ENCODE measurements at regions not wholly inside any gene's neighbourhood (a gene's known extent, or its start where the extent isn't known, plus 50 kb on each side); places are given as distances from the start of the nearest gene placed in this dataset.

DNA sequence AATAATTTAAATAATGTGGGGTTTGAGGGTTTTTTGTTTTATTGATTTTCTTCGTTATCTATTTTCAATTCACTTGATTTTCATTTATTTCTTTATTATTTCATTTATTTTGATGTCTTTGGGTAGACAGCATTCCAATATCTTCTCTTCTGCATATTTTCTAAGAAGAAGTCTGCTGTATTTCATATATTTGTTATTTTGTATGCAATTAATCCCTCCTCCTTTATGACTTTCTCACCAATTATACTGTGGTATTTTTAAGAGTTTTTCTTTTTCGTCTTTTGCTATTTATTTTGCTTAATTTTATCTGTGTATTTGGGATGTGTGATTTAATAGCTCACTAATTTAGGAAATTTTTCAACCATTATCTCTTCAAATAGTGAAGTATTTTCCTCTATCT, 1444.4 kb upstream of the MIR17HG start:
- no peak for DNase-seq (ENCODE audit: low spot score)

DNA sequence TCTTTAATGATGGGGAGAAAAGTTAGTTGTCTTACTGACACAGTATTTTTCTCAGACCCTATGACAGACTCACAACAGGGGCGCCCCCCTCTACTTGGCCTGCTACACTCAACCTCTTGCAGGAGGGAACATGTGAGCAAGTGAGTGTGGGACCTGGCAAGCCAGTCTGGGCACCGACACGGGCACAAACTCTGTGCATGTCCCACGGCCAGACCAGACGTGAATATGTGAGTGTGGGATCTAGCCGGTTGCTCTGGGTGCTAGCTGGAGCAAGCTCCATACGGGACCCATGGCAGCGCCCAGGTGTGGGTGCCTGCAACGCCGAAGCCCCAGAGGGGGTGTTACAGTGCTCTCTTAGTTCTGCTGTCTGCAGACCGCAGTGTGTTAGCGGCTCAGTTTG, 1437.3 kb upstream of the MIR17HG start:
- DNase-seq (ENCODE audit: low spot score) = no peak

GRCh38 chr13:89916551-89916950, 1430.9 kb upstream of the MIR17HG start:
- DNase-seq (ENCODE audit: low spot score) = no peak

GRCh38 chr13:89920461-89920860, 1427.0 kb upstream of the MIR17HG start:
- no peak for DNase-seq (ENCODE audit: low spot score)

- no peak for DNase-seq (ENCODE audit: low spot score)
Measured at GRCh38 chr13:89923052-89923451, 1424.4 kb upstream of the MIR17HG start.

DNA sequence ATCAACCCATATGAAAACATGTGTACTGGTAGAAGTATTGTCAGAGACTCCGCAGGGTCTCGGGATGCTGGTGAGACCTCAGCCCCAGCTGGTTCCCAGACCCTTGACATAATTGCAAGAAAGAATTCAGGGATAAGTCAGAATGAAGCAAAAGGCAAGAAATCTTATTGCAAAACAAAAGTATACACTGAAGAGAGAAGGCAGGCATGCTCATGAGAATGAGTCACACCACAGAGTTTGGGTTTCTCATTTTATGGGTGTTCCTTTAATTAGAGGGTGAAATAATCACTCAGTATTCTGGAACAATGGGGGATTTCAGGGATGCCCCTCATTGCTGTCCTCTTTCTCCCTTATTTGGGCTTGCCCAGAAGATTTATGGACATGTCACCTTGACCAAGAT, 1423.8 kb upstream of the MIR17HG start:
- no peak for DNase-seq (ENCODE audit: low spot score)

- no peak for DNase-seq (ENCODE audit: low spot score)
Measured at GRCh38 chr13:89925107-89925506, 1422.4 kb upstream of the MIR17HG start.

- DNase-seq (ENCODE audit: low spot score) = no peak
Measured at GRCh38 chr13:89930861-89931260, 1416.6 kb upstream of the MIR17HG start.

DNA sequence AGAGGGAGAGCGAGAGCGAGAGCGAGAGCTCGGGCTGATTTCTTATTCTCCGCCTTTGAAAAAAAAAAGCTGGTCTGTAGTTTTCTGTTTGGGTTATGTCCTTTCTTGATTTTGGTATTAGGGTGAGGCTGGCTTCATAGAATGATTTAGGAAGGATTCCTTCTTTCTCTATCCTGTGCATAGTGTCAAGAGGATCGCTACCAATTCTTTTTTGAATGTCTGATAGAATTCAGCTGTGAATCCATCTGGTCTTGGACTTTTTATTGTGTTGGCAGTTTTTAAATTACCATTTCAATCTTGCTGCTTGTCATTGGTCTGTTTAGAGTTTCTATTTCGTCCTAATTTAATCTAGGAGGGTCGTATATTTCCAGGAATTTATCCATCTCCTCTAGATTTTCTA, 1414.6 kb upstream of the MIR17HG start:
- DNase-seq (ENCODE audit: low spot score) = no peak

DNA sequence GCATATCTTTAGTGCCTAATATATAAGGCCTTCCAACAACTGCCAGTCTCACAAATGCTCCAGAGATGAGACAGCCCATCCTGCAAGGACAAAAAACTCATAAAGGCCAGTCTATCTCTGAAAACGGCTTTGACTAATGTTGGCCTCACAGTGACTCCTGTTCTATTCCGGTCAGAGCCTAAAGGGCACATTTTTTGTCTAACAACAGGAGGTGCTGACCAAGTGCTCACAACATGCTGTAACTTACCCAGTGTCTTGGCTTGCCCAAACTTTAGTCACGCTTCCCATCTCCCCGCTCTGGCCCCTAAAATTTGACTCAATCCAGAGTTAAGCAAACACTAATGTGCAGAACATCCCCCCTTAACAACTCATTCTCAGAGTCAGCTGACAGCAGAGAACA, 1411.2 kb upstream of the MIR17HG start:
- no peak for DNase-seq (ENCODE audit: low spot score)

DNA sequence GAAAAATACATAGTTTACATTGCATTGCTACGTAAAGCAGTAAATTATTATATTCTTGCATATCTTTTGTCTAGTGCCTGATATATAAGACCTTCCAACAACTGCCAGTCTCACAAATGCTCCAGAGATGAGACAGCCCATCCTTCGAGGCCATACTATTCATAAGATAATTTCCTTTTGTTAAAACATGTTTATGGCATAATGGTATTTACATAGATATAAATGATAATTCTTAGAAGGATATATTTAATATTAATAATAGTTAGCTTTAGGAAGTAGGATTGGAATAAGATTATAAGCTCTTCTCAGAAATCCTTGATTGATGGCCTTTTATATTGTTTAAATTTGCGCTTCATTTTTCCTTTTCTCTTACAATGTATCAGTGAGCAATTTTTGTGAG, 1410.1 kb upstream of the MIR17HG start:
- no peak for DNase-seq (ENCODE audit: low spot score)

DNA sequence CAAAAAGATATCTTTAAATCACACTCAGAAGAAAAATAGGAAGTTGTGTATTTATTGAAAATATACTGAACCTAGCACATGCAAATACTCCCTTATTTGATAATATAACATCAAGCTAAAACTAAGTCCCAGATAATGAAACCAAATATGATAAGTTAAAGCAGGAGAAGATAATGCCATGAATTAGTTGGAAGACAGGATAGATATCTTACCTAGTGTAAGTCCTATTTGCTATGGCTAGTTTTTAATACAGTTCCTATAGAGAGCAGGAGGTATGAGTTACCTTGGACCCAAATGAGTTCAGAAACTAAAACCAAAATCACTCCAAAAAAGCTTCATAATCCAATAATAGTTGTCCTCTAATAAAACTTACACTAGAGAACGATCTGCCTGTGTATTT, 1407.1 kb upstream of the MIR17HG start:
- no peak for DNase-seq (ENCODE audit: low spot score)

- DNase-seq (ENCODE audit: low spot score) = no peak
Measured at GRCh38 chr13:89943139-89943538, 1404.3 kb upstream of the MIR17HG start.

- DNase-seq (ENCODE audit: low spot score) = no peak
Measured at GRCh38 chr13:89950225-89950624, 1397.3 kb upstream of the MIR17HG start.

GRCh38 chr13:89951341-89951740, 1396.1 kb upstream of the MIR17HG start:
- DNase-seq (ENCODE audit: low spot score) = no peak

DNA sequence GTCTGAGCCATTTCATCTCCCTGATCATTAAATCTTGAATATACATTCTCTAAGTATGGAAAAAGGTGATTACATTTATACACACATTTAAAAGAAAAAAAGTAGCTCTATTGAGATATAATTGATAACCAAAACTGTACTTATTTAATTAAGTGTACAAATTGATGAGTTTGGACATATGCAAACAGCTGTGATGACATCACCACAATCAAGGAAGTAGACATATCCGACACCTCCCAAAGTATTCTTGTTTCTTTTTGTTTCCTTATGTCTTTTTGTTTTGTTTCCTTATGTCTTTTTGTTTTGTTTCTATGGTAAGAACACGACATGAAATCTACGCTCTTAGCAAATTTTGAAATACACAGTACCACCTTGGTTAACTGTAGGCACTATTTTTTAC, 1393.9 kb upstream of the MIR17HG start:
- DNase-seq (ENCODE audit: low spot score) = no peak

DNA sequence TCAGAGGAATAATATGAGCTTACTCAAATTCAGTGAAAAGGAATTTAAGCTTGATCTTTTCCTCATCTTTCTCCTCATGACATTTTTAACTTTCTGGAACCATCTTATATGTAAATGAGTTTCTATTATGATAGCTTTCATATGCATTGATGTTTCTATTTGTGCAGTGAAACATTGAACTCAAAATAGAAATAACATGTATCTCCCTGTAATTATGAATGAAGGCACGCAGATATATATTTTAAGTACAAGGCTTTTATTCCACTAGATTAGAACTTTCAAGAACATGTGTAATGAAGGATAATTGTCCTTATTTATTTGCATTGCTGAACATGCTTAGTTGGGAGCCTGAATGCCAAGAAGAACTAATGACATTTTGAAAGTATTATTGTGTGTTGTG, 1391.7 kb upstream of the MIR17HG start:
- no peak for DNase-seq (ENCODE audit: low spot score)

GRCh38 chr13:89959074-89959473, 1388.4 kb upstream of the MIR17HG start:
- DNase-seq (ENCODE audit: low spot score) = no peak

GRCh38 chr13:89965252-89965651, 1382.2 kb upstream of the MIR17HG start:
- DNase-seq (ENCODE audit: low spot score) = no peak

DNA sequence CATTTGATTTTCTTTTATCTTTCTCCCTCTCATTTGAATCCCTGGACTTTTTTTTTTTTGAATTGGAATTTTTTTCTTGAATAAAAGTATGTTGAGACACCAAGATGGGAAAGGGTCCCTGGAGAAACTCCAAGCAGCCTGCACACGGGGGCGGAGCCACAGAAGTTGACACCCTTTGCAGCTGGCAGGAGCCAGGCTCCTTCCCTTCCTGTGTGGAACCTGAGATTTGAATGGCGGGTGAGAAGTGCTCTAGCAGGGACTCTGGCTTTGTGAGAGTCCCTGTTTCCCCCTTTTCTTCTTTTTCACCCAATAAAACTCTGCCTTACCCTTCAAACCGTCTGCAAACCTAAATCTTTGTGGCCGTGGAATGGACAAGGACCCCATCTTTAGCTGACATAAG, 1381.0 kb upstream of the MIR17HG start:
- DNase-seq (ENCODE audit: low spot score) = no peak

- DNase-seq (ENCODE audit: low spot score) = no peak
Measured at GRCh38 chr13:89967701-89968100, 1379.8 kb upstream of the MIR17HG start.

GRCh38 chr13:89968470-89968869, 1379.0 kb upstream of the MIR17HG start:
- no peak for DNase-seq (ENCODE audit: low spot score)

- DNase-seq (ENCODE audit: low spot score) = no peak
Measured at GRCh38 chr13:89970353-89970709, 1377.2 kb upstream of the MIR17HG start.

GRCh38 chr13:89977203-89977602, 1370.3 kb upstream of the MIR17HG start:
- DNase-seq (ENCODE audit: low spot score) = no peak

GRCh38 chr13:89980896-89981295, 1366.6 kb upstream of the MIR17HG start:
- no peak for DNase-seq (ENCODE audit: low spot score)
